Fibroblast of villous mesenchyme (primary cell): ENCODE measurements at regions not wholly inside any gene's neighbourhood (a gene's known extent, or its start where the extent isn't known, plus 50 kb on each side); places are given as distances from the start of the nearest gene placed in this dataset.

ENCODE experiments used
- DNase-seq: peaks from one replicate; pipeline ENCODE4 v3.0.0-alpha.2; 2010; ENCODE audit warnings: low read depth
- H3K4me3 ChIP-seq: 2 replicates; pipeline ENCODE4 v1.5.1; 2011; ENCODE audit warnings: low read depth, mild to moderate bottlenecking, low read length
- CTCF ChIP-seq: IDR thresholded peaks from 2 replicates; pipeline ENCODE4 v1.5.1; 2012; ENCODE audit warnings: low read depth, mild to moderate bottlenecking, low read length; ENCODE audit not compliant: insufficient read depth

- H3K4me3 ChIP-seq = no peak overlapping the region
- TF ChIP-seq CTCF = no peak
- DNase-seq = no peak
Observed at GRCh38 chr6:168896321-168896720, 357.3 kb downstream of the THBS2 start.

- peak overlapping the region; percentile 25 for H3K4me3 ChIP-seq
- DNase-seq = peak; percentile 67
- TF ChIP-seq CTCF = peak; percentile 93
Observed at GRCh38 chr6:168895102-168895812, 358.4 kb downstream of the THBS2 start.

- DNase-seq = no peak
- no peak overlapping the region for H3K4me3 ChIP-seq
- TF ChIP-seq CTCF = no peak
Observed at GRCh38 chr6:168892031-168892430, 361.6 kb downstream of the THBS2 start.

GRCh38 chr6:168890981-168891365, 362.7 kb downstream of the THBS2 start:
- no peak for TF ChIP-seq CTCF
- no peak overlapping the region for H3K4me3 ChIP-seq
- no peak for DNase-seq

GRCh38 chr6:168890306-168890980, 363.2 kb downstream of the THBS2 start:
- no peak for TF ChIP-seq CTCF
- no peak for DNase-seq

GRCh38 chr6:168888786-168889345, 364.8 kb downstream of the THBS2 start:
- no peak for DNase-seq
- no peak overlapping the region for H3K4me3 ChIP-seq
- no peak for TF ChIP-seq CTCF

More at GRCh38 chr6:168890306-168890980, 363.2 kb downstream of the THBS2 start:
- H3K4me3 ChIP-seq = no peak overlapping the region
